ENCODE measurements at regions not wholly inside any gene's neighbourhood (a gene's known extent, or its start where the extent isn't known, plus 50 kb on each side); places are given as distances from the start of the nearest gene placed in this dataset.
"Not testable (repeated sequence)": the region's sequence is repeated elsewhere in the genome, so short reads cannot be mapped to it uniquely, and the experiment has no call there.

DNA sequence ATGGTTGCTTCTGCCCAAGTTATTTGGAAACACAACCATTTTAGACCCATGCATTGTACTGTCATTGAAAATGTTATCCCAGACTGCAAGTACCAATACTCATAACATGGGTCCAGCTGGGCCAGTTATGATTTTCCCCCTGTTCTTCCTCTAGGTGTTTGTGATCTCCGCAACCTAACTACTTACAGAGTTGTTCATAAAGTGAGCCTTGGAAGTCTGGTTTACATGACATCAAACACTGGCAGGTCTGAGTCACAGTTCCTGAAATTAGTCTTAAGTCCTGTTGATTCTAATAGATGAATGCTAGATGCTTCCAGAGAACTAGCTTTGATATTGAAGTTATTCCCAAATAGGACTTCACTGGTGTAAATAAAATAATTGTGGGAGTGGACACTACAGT lies 487.0 kb downstream of the MED13L start:
- Mint-ChIP-seq H3K36me3 (ENCODE audit: low read depth, unreplicated experiment) (no peaks in the 10 kb centered on the region), H3K4me3 (ENCODE audit: unreplicated experiment) (no peak overlapping the region), H3K27ac (ENCODE audit: unreplicated experiment) (no peak overlapping the region), H3K4me1 (ENCODE audit: unreplicated experiment) (no peaks in the 10 kb centered on the region), H3K27me3 (ENCODE audit: unreplicated experiment) (peaks cover 2% of the 10 kb centered on the region), H3K9me3 (ENCODE audit: unreplicated experiment) (no peaks in the 10 kb centered on the region)
- DNase-seq (ENCODE audit: low spot score) = no peak
- no peak for TF ChIP-seq CTCF (IDR thresholded peaks at IDR 0.05; ENCODE audit: unreplicated experiment)

DNA sequence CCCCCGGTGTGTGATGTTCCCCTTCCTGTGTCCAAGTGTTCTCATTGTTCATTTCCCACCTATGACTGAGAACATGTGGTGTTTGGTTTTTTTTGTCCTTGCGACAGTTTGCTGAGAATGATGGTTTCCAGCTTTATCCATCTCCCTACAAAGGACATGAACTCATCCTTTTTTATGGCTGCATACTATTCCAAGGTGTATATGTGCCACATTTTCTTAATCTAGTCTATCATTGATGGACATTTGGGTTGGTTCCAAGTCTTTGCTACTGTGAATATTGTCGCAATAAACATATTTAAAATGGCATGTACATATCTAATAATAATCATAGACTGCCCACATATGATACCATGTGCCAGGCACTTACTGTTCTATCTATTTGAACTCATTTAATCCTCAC lies 491.0 kb downstream of the MED13L start:
- not testable (repeated sequence) for H3K4me1 Mint-ChIP-seq (ENCODE audit: unreplicated experiment); H3K4me3 Mint-ChIP-seq (ENCODE audit: unreplicated experiment); H3K9me3 Mint-ChIP-seq (ENCODE audit: unreplicated experiment); H3K27ac Mint-ChIP-seq (ENCODE audit: unreplicated experiment); H3K36me3 Mint-ChIP-seq (ENCODE audit: low read depth, unreplicated experiment); H3K27me3 Mint-ChIP-seq (ENCODE audit: unreplicated experiment); DNase-seq (ENCODE audit: low spot score)

DNA sequence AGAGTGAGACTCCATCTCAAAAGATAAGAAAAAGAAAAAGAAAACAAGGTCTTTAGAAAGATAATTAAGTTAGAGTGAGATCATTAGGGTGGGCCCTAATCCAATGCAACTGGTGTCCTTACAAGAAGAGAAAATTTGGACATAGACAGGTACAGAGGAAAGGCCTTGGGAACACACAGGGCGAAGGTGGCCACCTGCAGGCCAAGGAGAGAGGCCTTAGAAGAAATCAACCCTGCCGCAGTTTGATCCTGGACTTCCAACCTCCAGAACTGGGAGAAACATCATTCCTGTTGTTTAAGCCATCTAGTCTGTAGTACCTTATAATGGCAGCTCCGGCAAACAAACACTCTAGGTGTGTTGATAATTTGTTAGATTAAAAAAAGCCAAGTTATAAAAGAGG lies 491.9 kb downstream of the MED13L start:
- Mint-ChIP-seq H3K4me1 (ENCODE audit: unreplicated experiment) (no peaks in the 10 kb centered on the region), H3K27ac (ENCODE audit: unreplicated experiment) (no peak overlapping the region), H3K9me3 (ENCODE audit: unreplicated experiment) (no peaks in the 10 kb centered on the region), H3K36me3 (ENCODE audit: low read depth, unreplicated experiment) (no peaks in the 10 kb centered on the region), H3K27me3 (ENCODE audit: unreplicated experiment) (no peaks in the 10 kb centered on the region), H3K4me3 (ENCODE audit: unreplicated experiment) (no peak overlapping the region)
- no peak for TF ChIP-seq CTCF (IDR thresholded peaks at IDR 0.05; ENCODE audit: unreplicated experiment)
- DNase-seq (ENCODE audit: low spot score) = no peak

- Mint-ChIP-seq H3K27ac (ENCODE audit: unreplicated experiment) (no peak overlapping the region), H3K36me3 (ENCODE audit: low read depth, unreplicated experiment) (no peaks in the 10 kb centered on the region), H3K9me3 (ENCODE audit: unreplicated experiment) (no peaks in the 10 kb centered on the region), H3K27me3 (ENCODE audit: unreplicated experiment) (no peaks in the 10 kb centered on the region), H3K4me1 (ENCODE audit: unreplicated experiment) (no peaks in the 10 kb centered on the region), H3K4me3 (ENCODE audit: unreplicated experiment) (no peak overlapping the region)
- no peak for DNase-seq (ENCODE audit: low spot score)
- TF ChIP-seq CTCF (IDR thresholded peaks at IDR 0.05; ENCODE audit: unreplicated experiment) = no peak
Observed at GRCh38 chr12:115776399-115776798, 501.1 kb downstream of the MED13L start.

DNA sequence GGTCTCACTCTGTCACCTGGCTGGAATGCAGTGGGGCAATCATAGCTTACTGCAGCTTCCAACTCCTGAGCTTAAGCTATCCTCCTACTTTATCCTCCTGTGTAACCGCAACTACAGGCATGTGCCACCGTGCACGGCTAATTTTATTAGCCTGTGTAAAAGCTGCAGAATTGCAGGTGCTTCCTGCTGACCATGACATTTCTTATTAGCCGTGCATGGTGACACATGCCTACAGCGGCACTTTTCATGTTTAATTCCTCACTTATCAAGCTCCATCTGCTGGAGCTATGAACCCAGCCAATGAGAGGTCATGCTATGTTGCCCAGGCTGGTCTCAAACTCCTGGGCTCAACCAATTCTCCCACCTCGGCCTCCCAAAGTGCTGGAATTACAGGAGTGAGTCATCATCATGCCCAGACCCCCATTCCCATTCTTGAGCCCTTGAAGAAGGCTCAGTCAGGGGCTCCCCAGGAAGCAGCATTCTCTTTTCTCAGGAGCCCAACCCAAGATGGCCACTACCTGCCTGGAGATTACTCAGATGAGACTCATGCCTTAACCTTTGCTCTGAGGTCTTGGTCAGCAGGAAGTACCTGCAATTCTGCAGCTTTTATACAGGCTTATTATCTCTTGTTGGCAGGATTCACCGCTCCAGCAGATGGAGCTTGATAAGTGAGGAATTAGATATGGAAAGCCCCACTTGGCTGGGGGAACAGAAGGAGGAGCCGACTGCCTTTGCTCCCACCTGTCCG lies 503.2 kb downstream of the MED13L start:
- TF ChIP-seq CTCF (IDR thresholded peaks at IDR 0.05; ENCODE audit: unreplicated experiment) = no peak
- no peak overlapping the region for H3K27ac Mint-ChIP-seq (ENCODE audit: unreplicated experiment)
- H3K4me3 Mint-ChIP-seq (ENCODE audit: unreplicated experiment) = no peak overlapping the region
- H3K27me3 Mint-ChIP-seq (ENCODE audit: unreplicated experiment) = no peaks in the 10 kb centered on the region
- no peaks in the 10 kb centered on the region for H3K4me1 Mint-ChIP-seq (ENCODE audit: unreplicated experiment)
- no peaks in the 10 kb centered on the region for H3K9me3 Mint-ChIP-seq (ENCODE audit: unreplicated experiment)
- no peak for DNase-seq (ENCODE audit: low spot score)
- no peaks in the 10 kb centered on the region for H3K36me3 Mint-ChIP-seq (ENCODE audit: low read depth, unreplicated experiment)
